Effector memory CD8-positive, alpha-beta T cell (primary cell): ENCODE measurements at regions not wholly inside any gene's neighbourhood (a gene's known extent, or its start where the extent isn't known, plus 50 kb on each side); places are given as distances from the start of the nearest gene placed in this dataset.

Experiments used
- ATAC-seq: fragments of 150-1000 bp; cut with Tn5 transposase; replicated peaks from 2 replicates; pipeline ENCODE4 v1.10.0; 2021; ENCODE audit warnings: mild to moderate bottlenecking, moderate library complexity
- DNase-seq, 3 experiments: peaks; one replicate each; pipeline ENCODE4 v3.0.0; 2021
- H3K27ac Mint-ChIP-seq, 2 donors: one replicate each; pipeline ENCODE4 v1.8.0; 2022; ENCODE audit warnings: mild to moderate bottlenecking in 2 of 2, mixed read lengths in 2 of 2, moderate library complexity in 2 of 2
- H3K27me3 Mint-ChIP-seq, 2 donors: one replicate each; pipeline ENCODE4 v1.8.0; 2022; ENCODE audit warnings: mixed read lengths in 2 of 2
- H3K36me3 Mint-ChIP-seq: one replicate; pipeline ENCODE4 v1.8.0; 2022; ENCODE audit warnings: mild to moderate bottlenecking, moderate library complexity, mixed read lengths; ENCODE audit not compliant: insufficient read depth
- H3K4me1 Mint-ChIP-seq, 2 donors: one replicate each; pipeline ENCODE4 v1.8.0; 2022; ENCODE audit warnings: low read depth in 2 of 2, mixed read lengths in 2 of 2
- H3K4me3 Mint-ChIP-seq, 2 donors: one replicate each; pipeline ENCODE4 v1.8.0; 2022; ENCODE audit warnings: mild to moderate bottlenecking in 2 of 2, mixed read lengths in 2 of 2, moderate library complexity in 2 of 2
- H3K9me3 Mint-ChIP-seq, 2 donors: one replicate each; pipeline ENCODE4 v1.8.0; 2022; ENCODE audit warnings: mixed read lengths in 2 of 2

GRCh38 chr2:238585836-238586821 lies 159.4 kb downstream of the ASB1 start:
- H3K27ac Mint-ChIP-seq = no peak overlapping the region
- H3K9me3 Mint-ChIP-seq = no peaks in the 10 kb centered on the region
- ATAC-seq (no peak), DNase-seq (no peak)
- H3K36me3 Mint-ChIP-seq = no peaks in the 10 kb centered on the region
- H3K27me3 Mint-ChIP-seq = peaks cover 8 to 29% of the 10 kb centered on the region in 2 donors
- H3K4me3 Mint-ChIP-seq = no peak overlapping the region
- no peaks in the 10 kb centered on the region for H3K4me1 Mint-ChIP-seq

- no peak overlapping the region for H3K27ac Mint-ChIP-seq
Observed at GRCh38 chr2:238586931-238587775, 160.4 kb downstream of the ASB1 start.

GRCh38 chr2:238587776-238588660 lies 161.3 kb downstream of the ASB1 start:
- Mint-ChIP-seq H3K27me3 (peaks cover 8 to 29% of the 10 kb centered on the region in 2 donors), H3K4me1 (no peaks in the 10 kb centered on the region), H3K9me3 (no peaks in the 10 kb centered on the region), H3K36me3 (no peaks in the 10 kb centered on the region), H3K27ac (no peak overlapping the region), H3K4me3 (no peak overlapping the region)
- DNase-seq (no peak), ATAC-seq (no peak)

More at GRCh38 chr2:238586931-238587775, 160.4 kb downstream of the ASB1 start:
- no peak for DNase-seq
- Mint-ChIP-seq H3K4me1 (no peaks in the 10 kb centered on the region), H3K4me3 (no peak overlapping the region), H3K36me3 (no peaks in the 10 kb centered on the region), H3K27me3 (peaks cover 8 to 29% of the 10 kb centered on the region in 2 donors), H3K9me3 (no peaks in the 10 kb centered on the region)
- ATAC-seq = no peak

GRCh38 chr2:238589591-238590460 lies 163.1 kb downstream of the ASB1 start:
- peaks cover 8 to 29% of the 10 kb centered on the region in 2 donors for H3K27me3 Mint-ChIP-seq
- no peaks in the 10 kb centered on the region for H3K9me3 Mint-ChIP-seq
- no peak overlapping the region for H3K27ac Mint-ChIP-seq
- ATAC-seq = no peak
- no peak for DNase-seq
- no peaks in the 10 kb centered on the region for H3K4me1 Mint-ChIP-seq
- H3K36me3 Mint-ChIP-seq = no peaks in the 10 kb centered on the region
- H3K4me3 Mint-ChIP-seq = no peak overlapping the region

GRCh38 chr2:238591732-238592131 lies 165.0 kb downstream of the ASB1 start:
- Mint-ChIP-seq H3K4me3 (no peak overlapping the region), H3K4me1 (no peaks in the 10 kb centered on the region), H3K36me3 (no peaks in the 10 kb centered on the region), H3K27me3 (peaks cover 5 to 21% of the 10 kb centered on the region in 2 donors), H3K9me3 (no peaks in the 10 kb centered on the region), H3K27ac (no peak overlapping the region)
- DNase-seq = no peak
- no peak for ATAC-seq

- Mint-ChIP-seq H3K4me3 (no peak overlapping the region), H3K27me3 (peaks cover 16 to 25% of the 10 kb centered on the region in 2 donors), H3K4me1 (peaks cover 0 to 2% of the 10 kb centered on the region in 2 donors), H3K36me3 (no peaks in the 10 kb centered on the region), H3K9me3 (no peaks in the 10 kb centered on the region), H3K27ac (no peak overlapping the region)
- DNase-seq (no peak), ATAC-seq (no peak)
Observed at GRCh38 chr2:238593236-238593635, 166.5 kb downstream of the ASB1 start.

- no peak overlapping the region for H3K4me3 Mint-ChIP-seq
- DNase-seq (no peak), ATAC-seq (no peak)
- H3K4me1 Mint-ChIP-seq = peaks cover 0 to 2% of the 10 kb centered on the region in 2 donors
- no peaks in the 10 kb centered on the region for H3K9me3 Mint-ChIP-seq
- no peaks in the 10 kb centered on the region for H3K36me3 Mint-ChIP-seq
- no peak overlapping the region for H3K27ac Mint-ChIP-seq
- peaks cover 20 to 25% of the 10 kb centered on the region in 2 donors for H3K27me3 Mint-ChIP-seq
Observed at GRCh38 chr2:238593678-238594077, 167.0 kb downstream of the ASB1 start.

- no peak overlapping the region for H3K4me3 Mint-ChIP-seq
- DNase-seq = no peak
- peaks cover 0 to 2% of the 10 kb centered on the region in 2 donors for H3K4me1 Mint-ChIP-seq
- no peak for ATAC-seq
- H3K27ac Mint-ChIP-seq = no peak overlapping the region
- H3K9me3 Mint-ChIP-seq = no peaks in the 10 kb centered on the region
- H3K36me3 Mint-ChIP-seq = no peaks in the 10 kb centered on the region
- H3K27me3 Mint-ChIP-seq = peaks cover 27 to 31% of the 10 kb centered on the region in 2 donors
Observed at GRCh38 chr2:238594796-238595749, 168.3 kb downstream of the ASB1 start.

- DNase-seq (no peak), ATAC-seq (no peak)
- H3K27me3 Mint-ChIP-seq = peaks cover 27 to 34% of the 10 kb centered on the region in 2 donors
- H3K36me3 Mint-ChIP-seq = no peaks in the 10 kb centered on the region
- H3K27ac Mint-ChIP-seq = no peak overlapping the region
- H3K4me3 Mint-ChIP-seq = no peak overlapping the region
- H3K9me3 Mint-ChIP-seq = no peaks in the 10 kb centered on the region
- H3K4me1 Mint-ChIP-seq = peaks cover 0 to 2% of the 10 kb centered on the region in 2 donors
Observed at GRCh38 chr2:238595750-238596570, 169.2 kb downstream of the ASB1 start.

GRCh38 chr2:238596571-238597551 lies 170.1 kb downstream of the ASB1 start:
- no peak for DNase-seq
- H3K27me3 Mint-ChIP-seq = peaks cover 35 to 43% of the 10 kb centered on the region in 2 donors
- H3K9me3 Mint-ChIP-seq = no peaks in the 10 kb centered on the region
- peaks cover 0 to 2% of the 10 kb centered on the region in 2 donors for H3K4me1 Mint-ChIP-seq
- ATAC-seq = no peak
- no peak overlapping the region for H3K4me3 Mint-ChIP-seq
- H3K27ac Mint-ChIP-seq = no peak overlapping the region
- H3K36me3 Mint-ChIP-seq = no peaks in the 10 kb centered on the region
